ENCODE measurements at regions not wholly inside any gene's neighbourhood (a gene's known extent, or its start where the extent isn't known, plus 50 kb on each side); places are given as distances from the start of the nearest gene placed in this dataset.

DNA sequence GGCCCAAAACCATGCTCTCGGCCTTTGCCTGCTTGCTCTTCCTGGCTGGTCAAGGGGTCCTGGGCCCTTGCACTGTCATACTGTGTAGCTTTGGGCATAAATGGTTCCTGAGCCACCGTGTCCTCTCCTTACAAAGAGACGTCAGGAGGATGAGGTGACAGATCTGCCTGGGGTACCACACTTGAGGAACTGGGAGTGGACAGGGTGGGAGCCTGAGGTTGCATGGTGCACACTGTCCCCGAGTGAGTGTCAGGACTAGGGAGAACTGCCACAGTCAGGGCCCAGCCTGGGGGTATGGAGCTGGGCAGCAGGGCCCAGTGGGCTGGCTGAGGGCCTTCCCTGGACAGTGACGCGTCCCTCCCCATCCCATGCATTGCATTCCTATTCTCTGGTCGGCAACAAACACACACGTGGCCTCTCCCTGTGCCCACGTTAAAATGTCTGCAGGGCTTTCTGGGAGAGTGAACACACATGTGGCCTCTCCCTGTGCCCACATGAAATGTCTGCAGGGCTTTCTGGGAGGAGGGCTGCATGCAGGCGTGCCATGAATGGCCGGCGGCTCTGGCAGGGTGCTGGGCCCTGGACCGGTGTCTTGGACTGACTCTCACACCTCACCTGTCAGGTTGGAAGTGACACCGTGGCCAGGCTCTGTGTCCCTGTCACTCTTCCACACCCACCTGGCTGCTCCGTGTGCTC, 122.1 kb upstream of the COL5A1 start:
- Histone ChIP-seq H3K4me1 (ENCODE audit: control insufficient read depth, insufficient read depth, low read length, poor library complexity, severe bottlenecking) (no peaks in the 10 kb centered on the region), H3K36me3 (ENCODE audit: control insufficient read depth, insufficient read depth, low read length) (no peaks in the 10 kb centered on the region), H3K27ac (ENCODE audit: low read depth, low read length, severe bottlenecking) (no peak overlapping the region), H3K9me3 (ENCODE audit: control insufficient read depth, low read length) (peaks cover 7% of the 10 kb centered on the region), H3K4me3 (ENCODE audit: extremely low read depth, insufficient read depth, low read length, poor library complexity, severe bottlenecking) (no peak overlapping the region)
- 90 to 93% methylated on average over 13 to 14 of the region's 15 CpGs for WGBS, 2 experiments (ENCODE audit: insufficient coverage in 2 of 2)

DNA sequence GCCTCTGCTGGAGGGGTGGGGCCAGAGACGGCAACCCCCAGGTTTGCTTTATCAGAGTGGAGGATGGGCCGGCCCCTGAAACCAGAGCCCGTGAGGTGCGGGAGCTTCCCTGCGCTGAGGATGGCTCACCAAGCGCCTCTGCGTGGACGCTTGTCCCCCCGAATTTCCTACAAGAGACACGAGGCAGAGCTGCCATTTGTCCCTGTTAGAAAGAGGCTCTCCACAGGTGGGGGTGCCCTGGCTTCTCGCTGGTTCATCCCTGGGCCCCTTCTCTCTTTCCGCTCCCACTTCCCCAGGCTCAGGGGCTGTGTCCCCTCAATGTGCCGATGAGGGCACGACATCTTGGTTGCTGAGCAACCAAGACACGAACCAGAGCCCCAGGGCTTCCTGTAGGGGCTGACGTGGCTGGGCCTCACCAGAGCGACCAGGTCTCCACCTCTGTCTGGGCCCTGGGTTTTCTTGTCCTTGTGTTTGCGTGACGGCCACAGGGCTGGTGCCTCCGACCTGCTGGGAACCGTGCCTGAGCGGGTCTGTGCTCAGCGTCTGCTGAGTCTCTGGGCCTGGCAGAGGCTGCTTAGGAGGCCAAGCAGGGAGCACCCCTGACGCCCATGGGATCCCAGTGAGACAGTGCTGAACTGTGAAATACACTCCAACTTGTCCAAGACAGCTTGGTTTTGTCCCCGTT, 119.6 kb upstream of the COL5A1 start:
- H3K36me3 ChIP-seq (ENCODE audit: control insufficient read depth, insufficient read depth, low read length) = no peaks in the 10 kb centered on the region
- no peak overlapping the region for H3K4me3 ChIP-seq (ENCODE audit: extremely low read depth, insufficient read depth, low read length, poor library complexity, severe bottlenecking)
- no peaks in the 10 kb centered on the region for H3K4me1 ChIP-seq (ENCODE audit: control insufficient read depth, insufficient read depth, low read length, poor library complexity, severe bottlenecking)
- peaks cover 7% of the 10 kb centered on the region for H3K9me3 ChIP-seq (ENCODE audit: control insufficient read depth, low read length)
- WGBS, 2 experiments (ENCODE audit: insufficient coverage in 2 of 2) = 80 to 83% methylated on average over 24 to 25 of the region's 25 CpGs
- no peak overlapping the region for H3K27ac ChIP-seq (ENCODE audit: low read depth, low read length, severe bottlenecking)

DNA sequence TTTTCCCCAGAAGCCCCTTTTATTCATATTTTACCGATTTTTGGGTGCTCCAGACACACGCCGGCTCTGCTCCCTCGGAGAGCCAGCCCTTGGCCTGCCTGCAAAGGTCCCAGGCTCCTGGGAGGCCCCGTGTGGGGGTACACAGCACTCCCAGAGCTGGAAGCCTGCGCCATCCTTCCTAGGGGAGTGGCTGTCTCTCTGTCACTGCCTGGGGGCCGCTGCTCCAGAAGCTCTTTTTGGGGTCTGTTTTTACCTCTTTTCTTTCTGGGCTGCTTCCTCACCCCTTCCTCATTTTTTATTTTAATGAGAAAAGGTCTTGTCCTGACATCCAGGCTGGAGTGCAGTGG, 119.1 kb upstream of the COL5A1 start:
- H3K36me3 ChIP-seq (ENCODE audit: control insufficient read depth, insufficient read depth, low read length) = no peaks in the 10 kb centered on the region
- H3K27ac ChIP-seq (ENCODE audit: low read depth, low read length, severe bottlenecking) = no peak overlapping the region
- peaks cover 7% of the 10 kb centered on the region for H3K9me3 ChIP-seq (ENCODE audit: control insufficient read depth, low read length)
- WGBS, 2 experiments (ENCODE audit: insufficient coverage in 2 of 2) = 96 to 98% methylated on average over 5 to 7 of the region's 7 CpGs
- no peak overlapping the region for H3K4me3 ChIP-seq (ENCODE audit: extremely low read depth, insufficient read depth, low read length, poor library complexity, severe bottlenecking)
- no peaks in the 10 kb centered on the region for H3K4me1 ChIP-seq (ENCODE audit: control insufficient read depth, insufficient read depth, low read length, poor library complexity, severe bottlenecking)

DNA sequence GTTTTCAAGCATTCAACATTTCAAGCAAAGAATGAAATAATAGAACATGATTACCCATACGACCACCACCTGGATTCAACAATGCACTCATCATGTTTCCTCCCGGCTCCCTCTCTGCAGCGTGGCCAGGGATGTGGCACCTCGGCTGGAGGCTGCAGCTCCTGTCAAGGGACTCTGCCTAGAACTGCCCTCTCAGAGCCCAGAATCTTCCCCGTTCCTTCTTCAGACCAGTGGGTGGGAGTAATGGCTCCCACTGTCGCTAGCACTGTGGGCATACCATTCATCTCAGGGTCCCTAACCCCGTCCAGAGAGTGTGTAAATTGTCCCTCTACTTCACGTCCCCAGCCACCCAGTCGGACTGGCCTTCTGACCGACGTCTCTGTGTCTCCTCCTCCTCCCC, 118.6 kb upstream of the COL5A1 start:
- H3K4me3 ChIP-seq (ENCODE audit: extremely low read depth, insufficient read depth, low read length, poor library complexity, severe bottlenecking) = no peak overlapping the region
- 85 to 91% methylated on average over 10 to 11 of the region's 11 CpGs for WGBS, 2 experiments (ENCODE audit: insufficient coverage in 2 of 2)
- no peak overlapping the region for H3K27ac ChIP-seq (ENCODE audit: low read depth, low read length, severe bottlenecking)
- H3K9me3 ChIP-seq (ENCODE audit: control insufficient read depth, low read length) = peaks cover 7% of the 10 kb centered on the region
- no peaks in the 10 kb centered on the region for H3K4me1 ChIP-seq (ENCODE audit: control insufficient read depth, insufficient read depth, low read length, poor library complexity, severe bottlenecking)
- H3K36me3 ChIP-seq (ENCODE audit: control insufficient read depth, insufficient read depth, low read length) = no peaks in the 10 kb centered on the region

DNA sequence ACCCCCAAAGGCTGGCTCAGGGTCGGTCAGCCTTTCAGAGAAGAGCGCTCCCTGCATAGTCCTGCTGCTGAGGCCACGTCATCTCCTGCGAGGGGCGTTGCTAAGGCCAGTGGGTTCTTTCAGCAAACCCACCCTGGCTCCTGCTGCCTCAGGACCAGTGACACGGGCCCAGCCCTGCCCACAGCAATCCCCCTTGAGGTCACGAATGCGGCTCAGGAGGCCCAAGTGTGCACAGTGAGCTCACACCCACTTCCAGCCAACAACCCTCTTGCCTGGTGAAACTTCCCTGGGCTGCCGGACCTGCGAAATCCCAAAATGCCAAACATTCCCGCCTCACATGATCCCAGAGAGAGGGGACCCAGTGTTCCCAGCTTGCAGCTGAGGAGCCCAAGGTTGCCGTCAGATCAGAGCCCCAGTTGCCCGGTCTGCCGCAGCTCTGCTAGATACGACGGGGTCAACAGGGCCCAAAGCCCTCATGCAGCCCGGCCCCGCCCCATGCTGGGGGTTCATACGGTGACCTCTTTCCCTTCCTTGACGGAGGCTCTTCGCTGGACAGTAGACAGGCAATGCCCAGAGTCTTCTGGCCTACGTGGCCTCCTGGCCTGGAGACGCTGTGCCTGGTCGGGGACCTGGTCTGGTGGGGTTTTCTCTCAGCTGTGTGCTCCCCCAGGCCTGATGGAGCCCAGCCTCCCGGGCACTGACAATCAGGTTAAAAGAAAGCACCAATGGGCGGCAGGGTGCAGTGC, 116.4 kb upstream of the COL5A1 start:
- Histone ChIP-seq H3K36me3 (ENCODE audit: control insufficient read depth, insufficient read depth, low read length) (no peaks in the 10 kb centered on the region), H3K9me3 (ENCODE audit: control insufficient read depth, low read length) (peaks cover 5% of the 10 kb centered on the region), H3K4me3 (ENCODE audit: extremely low read depth, insufficient read depth, low read length, poor library complexity, severe bottlenecking) (no peak overlapping the region), H3K27ac (ENCODE audit: low read depth, low read length, severe bottlenecking) (no peak overlapping the region), H3K4me1 (ENCODE audit: control insufficient read depth, insufficient read depth, low read length, poor library complexity, severe bottlenecking) (no peaks in the 10 kb centered on the region)
- WGBS, 2 experiments (ENCODE audit: insufficient coverage in 2 of 2) = 92 to 93% methylated on average over 25 to 26 of the region's 26 CpGs

DNA sequence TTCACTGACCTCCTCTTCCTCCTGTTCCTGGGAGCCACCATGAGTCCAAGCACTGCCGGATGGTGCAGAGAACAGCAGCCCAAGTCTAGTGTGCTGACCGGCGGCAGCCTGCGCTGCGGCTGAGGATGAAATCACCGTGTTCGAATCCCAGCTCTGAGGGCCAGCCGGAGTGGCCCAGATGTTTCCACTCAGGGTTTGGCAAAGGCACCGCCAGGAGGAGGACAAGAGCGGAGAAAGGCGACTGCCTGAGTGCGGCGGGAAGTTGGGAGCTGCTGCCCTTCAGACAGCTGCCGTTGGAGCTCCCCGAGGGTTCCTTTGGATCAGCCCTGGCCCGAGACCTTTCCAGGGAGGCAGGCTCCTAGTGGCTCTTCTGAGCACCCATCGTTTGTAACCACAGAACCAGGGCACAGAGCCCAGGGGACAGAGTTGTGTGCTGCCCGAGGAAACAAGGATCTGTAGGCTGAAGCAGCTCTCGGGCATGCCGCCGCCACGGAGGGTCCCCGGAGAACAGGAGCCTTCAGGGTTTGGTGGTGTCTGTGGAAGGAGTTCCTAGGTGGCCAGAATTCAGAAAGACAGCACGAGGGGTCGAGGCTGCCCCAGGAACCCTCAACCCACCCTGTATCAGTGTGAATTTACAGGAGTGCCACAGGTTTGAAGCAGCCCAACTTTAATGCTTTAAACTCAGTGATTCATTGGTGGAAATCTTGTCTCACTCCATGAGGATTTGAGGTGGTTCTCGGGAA, 115.6 kb upstream of the COL5A1 start:
- WGBS, 2 experiments (ENCODE audit: insufficient coverage in 2 of 2) = 92 to 93% methylated on average over 23 to 24 of the region's 26 CpGs
- no peak overlapping the region for H3K4me3 ChIP-seq (ENCODE audit: extremely low read depth, insufficient read depth, low read length, poor library complexity, severe bottlenecking)
- no peak overlapping the region for H3K27ac ChIP-seq (ENCODE audit: low read depth, low read length, severe bottlenecking)
- H3K4me1 ChIP-seq (ENCODE audit: control insufficient read depth, insufficient read depth, low read length, poor library complexity, severe bottlenecking) = no peaks in the 10 kb centered on the region
- H3K9me3 ChIP-seq (ENCODE audit: control insufficient read depth, low read length) = peaks cover 7% of the 10 kb centered on the region
- H3K36me3 ChIP-seq (ENCODE audit: control insufficient read depth, insufficient read depth, low read length) = no peaks in the 10 kb centered on the region

DNA sequence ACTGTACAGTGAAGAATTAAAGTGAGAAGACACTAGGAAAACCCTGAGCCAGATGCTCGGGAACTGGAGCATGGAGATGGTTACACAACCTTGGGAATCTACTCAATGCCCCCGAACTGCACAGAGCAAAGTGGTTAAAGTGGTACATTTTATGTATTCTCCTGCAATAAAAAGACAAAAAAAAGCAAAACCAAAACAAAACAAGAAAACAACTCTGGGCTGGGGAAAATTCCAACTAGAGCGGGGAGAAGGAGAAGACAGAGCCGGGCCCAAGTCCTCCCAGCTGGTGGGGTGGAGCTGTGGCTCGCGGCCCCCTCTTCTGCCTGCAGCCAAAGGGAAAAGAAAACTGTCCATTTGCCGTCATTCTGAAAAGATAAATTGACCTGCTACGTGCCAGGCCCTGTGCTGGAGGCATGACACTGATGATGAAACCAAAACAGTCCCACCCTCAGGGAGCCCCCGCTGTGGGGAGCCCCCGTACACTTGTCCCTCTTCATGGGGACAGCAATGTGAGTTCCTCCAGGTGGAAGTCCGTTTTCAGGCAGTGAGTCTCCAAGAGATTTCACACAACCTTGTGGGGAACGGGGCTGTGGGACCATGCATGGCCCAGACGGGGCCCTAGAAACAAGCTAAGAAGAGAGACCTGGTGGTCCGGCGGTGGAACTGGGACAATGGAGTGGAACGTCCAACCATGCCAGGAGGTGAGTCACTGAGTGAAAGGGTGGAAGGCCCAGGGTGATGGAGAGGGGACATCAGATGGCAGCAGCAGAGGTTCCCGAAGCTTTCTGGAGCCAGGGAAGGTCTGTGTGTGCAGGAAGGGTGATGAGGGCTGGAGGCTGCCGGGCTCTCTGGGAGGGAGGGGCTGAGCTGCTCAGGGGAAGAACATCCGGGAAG, 114.8 kb upstream of the COL5A1 start:
- no peaks in the 10 kb centered on the region for H3K36me3 ChIP-seq (ENCODE audit: control insufficient read depth, insufficient read depth, low read length)
- no peak overlapping the region for H3K27ac ChIP-seq (ENCODE audit: low read depth, low read length, severe bottlenecking)
- WGBS, 2 experiments (ENCODE audit: insufficient coverage in 2 of 2) = 94 to 95% methylated on average over 12 to 16 of the region's 19 CpGs
- peaks cover 7% of the 10 kb centered on the region for H3K9me3 ChIP-seq (ENCODE audit: control insufficient read depth, low read length)
- H3K4me1 ChIP-seq (ENCODE audit: control insufficient read depth, insufficient read depth, low read length, poor library complexity, severe bottlenecking) = no peaks in the 10 kb centered on the region
- H3K4me3 ChIP-seq (ENCODE audit: extremely low read depth, insufficient read depth, low read length, poor library complexity, severe bottlenecking) = no peak overlapping the region

DNA sequence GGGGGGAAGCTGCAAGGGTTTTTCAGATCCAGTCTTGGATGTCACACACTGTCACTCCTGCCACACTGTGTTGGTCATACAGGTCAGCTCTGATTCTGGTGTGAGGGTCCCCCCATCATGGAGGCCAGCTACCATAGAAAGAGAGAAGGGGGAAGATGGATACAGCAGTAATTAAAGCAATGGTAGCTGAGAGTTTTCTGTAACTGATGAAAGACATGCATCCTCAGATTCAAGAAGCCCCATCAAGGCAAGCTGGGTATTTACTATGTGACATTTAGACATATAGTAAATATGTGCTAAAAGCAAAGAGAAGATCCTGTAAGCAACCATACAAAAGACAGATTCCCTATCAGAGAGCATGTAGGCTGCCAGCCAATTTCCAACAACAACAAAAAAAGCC, 110.9 kb upstream of the COL5A1 start:
- no peak overlapping the region for H3K4me3 ChIP-seq (ENCODE audit: extremely low read depth, insufficient read depth, low read length, poor library complexity, severe bottlenecking)
- H3K27ac ChIP-seq (ENCODE audit: low read depth, low read length, severe bottlenecking) = no peak overlapping the region

DNA sequence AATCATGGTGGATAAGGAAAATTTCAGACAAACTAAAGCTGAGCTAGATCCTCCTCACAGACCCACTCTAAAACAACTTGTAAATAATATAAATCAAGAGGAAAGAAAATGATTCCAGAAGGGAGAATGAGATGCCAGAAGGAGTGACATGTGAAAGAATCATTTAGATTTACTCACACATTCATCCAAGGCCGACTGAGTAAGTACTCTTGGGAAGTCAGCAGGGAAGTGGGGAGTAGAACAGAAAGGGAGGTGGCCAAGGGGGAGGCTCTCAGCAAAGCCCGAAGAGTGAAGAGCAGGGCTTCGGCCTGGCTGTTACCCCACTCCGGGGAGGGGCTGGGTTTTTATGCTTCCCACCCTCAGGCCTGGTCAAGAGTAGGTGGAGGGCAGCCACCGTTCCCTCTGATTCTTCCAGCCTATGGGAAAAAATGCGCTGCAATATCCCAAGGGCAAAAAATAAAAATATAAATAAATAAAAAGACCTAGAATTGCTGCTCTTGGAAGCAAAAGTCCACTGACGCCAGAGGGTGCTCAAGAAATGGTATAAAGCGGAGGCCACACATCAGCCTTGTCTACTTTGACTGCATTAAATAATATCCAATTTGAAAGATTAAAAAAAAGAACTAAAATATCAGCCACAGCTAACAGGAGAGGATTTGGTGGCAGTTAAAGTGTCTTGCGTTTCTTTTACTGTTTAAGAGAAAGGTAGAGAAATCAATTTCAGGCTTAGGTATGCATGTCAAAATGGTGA, 110.2 kb upstream of the COL5A1 start:
- Histone ChIP-seq H3K4me3 (ENCODE audit: extremely low read depth, insufficient read depth, low read length, poor library complexity, severe bottlenecking) (no peak overlapping the region), H3K4me1 (ENCODE audit: control insufficient read depth, insufficient read depth, low read length, poor library complexity, severe bottlenecking) (peaks cover 18% of the 10 kb centered on the region), H3K27ac (ENCODE audit: low read depth, low read length, severe bottlenecking) (no peak overlapping the region), H3K36me3 (ENCODE audit: control insufficient read depth, insufficient read depth, low read length) (no peaks in the 10 kb centered on the region), H3K9me3 (ENCODE audit: control insufficient read depth, low read length) (peaks cover 7% of the 10 kb centered on the region)
- 82 to 100% methylated on average over 1 to 4 of the region's 9 CpGs for WGBS, 2 experiments (ENCODE audit: insufficient coverage in 2 of 2)

More for the DNA sequence above, 110.9 kb upstream of the COL5A1 start:
- peaks cover 7% of the 10 kb centered on the region for H3K9me3 ChIP-seq (ENCODE audit: control insufficient read depth, low read length)
- H3K36me3 ChIP-seq (ENCODE audit: control insufficient read depth, insufficient read depth, low read length) = no peaks in the 10 kb centered on the region
- H3K4me1 ChIP-seq (ENCODE audit: control insufficient read depth, insufficient read depth, low read length, poor library complexity, severe bottlenecking) = peaks cover 11% of the 10 kb centered on the region
